GM13977 (cell line): ENCODE measurements at regions not wholly inside any gene's neighbourhood (a gene's known extent, or its start where the extent isn't known, plus 50 kb on each side); places are given as distances from the start of the nearest gene placed in this dataset.

Experiments
- DNase-seq: peaks from one replicate; pipeline ENCODE4 v3.0.0; 2012; ENCODE audit warnings: low spot score
- in situ Hi-C: fragments of 300-500 bp; cut with MboI; formaldehyde crosslinking; loops from one replicate; pipeline ENCODE4 v1.12.0; 2022; ENCODE audit warnings: low sequenced_read_pairs, low pct_unique_long_range_greater_than_20kb, mixed read lengths, inconsistent platforms; ENCODE audit not compliant: unreplicated experiment
- TF ChIP-seq, protein P1 (sequence below): IDR thresholded peaks from 2 replicates; pipeline ENCODE4 v1.5.1; 2012; ENCODE audit warnings: mild to moderate bottlenecking, control low read depth; ENCODE audit not compliant: insufficient read depth; ENCODE audit errors: extremely low read depth, missing control alignments

DNA sequence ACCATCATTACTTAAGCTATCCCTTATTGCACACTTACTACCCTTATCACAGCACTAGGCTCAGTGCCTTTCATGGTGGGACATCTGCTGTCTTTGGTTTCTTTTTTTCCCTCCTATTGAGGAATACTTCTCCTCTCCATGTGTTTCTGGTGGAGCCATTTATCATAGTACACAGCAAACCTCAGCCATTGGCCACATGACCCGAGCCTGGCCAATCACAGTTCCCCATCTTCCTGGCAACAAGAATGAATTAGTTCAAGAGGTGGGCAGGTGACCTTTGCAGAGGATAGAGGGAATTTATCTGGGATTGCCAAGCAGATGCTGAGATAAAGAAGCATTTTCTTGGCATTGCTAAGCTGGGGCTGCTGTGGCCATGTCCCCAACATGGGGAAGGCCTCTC is 101.1 kb upstream of the ZNF618 start:
- no peak for DNase-seq
- in situ Hi-C loops = no loop called here
- TF ChIP-seq, protein P1, sequence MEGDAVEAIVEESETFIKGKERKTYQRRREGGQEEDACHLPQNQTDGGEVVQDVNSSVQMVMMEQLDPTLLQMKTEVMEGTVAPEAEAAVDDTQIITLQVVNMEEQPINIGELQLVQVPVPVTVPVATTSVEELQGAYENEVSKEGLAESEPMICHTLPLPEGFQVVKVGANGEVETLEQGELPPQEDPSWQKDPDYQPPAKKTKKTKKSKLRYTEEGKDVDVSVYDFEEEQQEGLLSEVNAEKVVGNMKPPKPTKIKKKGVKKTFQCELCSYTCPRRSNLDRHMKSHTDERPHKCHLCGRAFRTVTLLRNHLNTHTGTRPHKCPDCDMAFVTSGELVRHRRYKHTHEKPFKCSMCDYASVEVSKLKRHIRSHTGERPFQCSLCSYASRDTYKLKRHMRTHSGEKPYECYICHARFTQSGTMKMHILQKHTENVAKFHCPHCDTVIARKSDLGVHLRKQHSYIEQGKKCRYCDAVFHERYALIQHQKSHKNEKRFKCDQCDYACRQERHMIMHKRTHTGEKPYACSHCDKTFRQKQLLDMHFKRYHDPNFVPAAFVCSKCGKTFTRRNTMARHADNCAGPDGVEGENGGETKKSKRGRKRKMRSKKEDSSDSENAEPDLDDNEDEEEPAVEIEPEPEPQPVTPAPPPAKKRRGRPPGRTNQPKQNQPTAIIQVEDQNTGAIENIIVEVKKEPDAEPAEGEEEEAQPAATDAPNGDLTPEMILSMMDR = no peak

DNA sequence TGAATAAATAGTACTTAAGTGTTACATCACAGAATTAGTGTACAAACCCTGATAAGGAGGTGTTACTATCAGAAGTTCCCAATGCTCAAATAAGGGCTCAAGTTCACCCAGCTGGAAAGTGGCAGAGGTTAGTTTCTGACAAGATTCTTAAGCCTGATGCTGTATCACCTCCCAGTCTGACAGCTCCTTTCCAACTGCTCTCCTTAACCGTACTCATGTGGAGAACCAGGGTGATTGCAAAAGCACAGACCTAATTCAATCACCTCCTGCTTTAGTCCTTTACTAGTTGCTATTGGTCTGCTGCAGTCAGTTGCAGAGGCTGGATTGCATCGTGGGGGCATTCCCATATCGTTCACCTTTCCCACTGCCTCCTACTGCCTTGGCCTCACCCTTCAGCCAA is 100.4 kb upstream of the ZNF618 start:
- DNase-seq = no peak
- in situ Hi-C loops = no loop called here
- TF ChIP-seq, protein P1 = no peak

DNA sequence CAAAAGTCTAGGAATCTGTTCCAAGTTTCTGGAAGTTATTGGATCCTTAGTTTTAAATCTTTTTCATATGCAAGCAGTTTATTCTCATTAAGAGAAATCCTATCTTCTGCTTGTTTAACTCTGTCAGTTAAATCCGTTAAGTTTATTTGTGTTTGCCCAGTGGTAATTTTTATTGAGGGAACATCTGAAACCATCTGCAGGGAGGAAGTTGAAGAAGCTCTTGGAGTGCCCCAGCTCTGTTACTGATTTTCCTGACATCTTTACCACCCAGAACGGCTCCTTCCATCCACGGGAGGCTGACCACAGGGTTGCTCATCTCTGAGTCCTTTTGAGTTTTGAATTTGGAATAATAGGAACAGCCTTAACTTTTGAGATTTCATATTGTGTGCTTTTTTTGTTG is 99.9 kb upstream of the ZNF618 start:
- in situ Hi-C loops = no loop called here

DNA sequence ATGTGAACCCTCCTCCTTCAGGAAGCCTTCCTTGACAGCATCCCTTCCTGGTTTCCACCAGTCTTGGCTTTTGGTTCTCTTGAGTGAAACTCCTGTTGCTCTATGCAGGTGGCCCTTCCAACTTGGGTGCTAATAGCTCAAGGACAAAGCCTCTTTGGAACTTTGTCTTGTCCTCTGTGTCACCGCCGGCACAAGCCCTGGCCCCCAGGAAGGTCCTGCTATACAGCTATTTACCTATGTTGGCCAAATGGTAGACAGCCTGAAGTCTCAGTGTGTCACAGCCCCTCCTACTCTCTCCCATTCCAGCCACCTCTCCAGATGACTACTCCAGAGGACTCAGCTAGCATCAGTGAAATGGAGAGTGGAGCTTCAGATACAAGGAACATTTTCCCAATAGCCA is 94.7 kb upstream of the ZNF618 start:
- TF ChIP-seq, protein P1 = no peak
- in situ Hi-C loops = no loop called here
- no peak for DNase-seq

More for the DNA sequence above, 99.9 kb upstream of the ZNF618 start:
- no peak for DNase-seq
- TF ChIP-seq, protein P1 = no peak

DNA sequence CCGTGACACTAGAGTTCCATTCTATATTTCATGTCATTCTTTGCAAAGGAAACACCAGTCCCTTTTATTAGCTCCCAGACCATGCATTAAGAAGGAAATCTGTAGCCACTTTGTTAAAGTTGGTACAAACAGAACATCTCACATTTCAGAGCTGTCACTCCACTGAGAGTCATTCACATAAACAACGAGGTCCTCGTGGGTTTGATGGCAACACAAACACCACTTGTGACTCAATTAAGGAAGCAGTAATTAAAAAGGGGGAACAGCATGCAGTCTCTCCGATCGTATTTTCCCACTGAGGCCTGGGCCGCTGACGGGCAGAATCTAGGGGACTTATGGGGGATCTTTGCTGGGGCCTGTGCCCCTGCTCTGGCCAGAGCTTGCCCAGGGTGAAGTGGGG is 94.2 kb upstream of the ZNF618 start:
- TF ChIP-seq, protein P1 = no peak

DNA sequence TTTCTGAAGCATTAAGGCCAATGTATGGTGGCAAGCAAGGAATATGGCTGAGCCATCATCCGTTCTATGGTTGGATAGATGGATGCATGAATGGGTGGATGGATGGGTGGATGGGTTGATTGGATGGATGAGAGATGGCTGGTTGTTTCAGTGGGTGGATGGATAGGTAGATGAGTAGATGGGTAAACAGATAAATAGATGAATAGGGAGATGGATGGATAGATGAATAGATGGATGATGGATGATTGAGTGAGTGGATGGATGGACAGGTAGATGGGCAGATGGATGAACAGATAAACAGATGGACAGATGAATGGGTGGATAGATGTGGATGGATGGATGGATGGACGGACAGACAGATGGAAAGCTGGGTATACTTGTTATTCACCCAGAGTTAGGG is 92.6 kb upstream of the ZNF618 start:
- TF ChIP-seq, protein P1 = no peak
- in situ Hi-C loops = no loop called here
- no peak for DNase-seq

More for the DNA sequence above, 94.2 kb upstream of the ZNF618 start:
- no peak for DNase-seq
- in situ Hi-C loops = no loop called here

DNA sequence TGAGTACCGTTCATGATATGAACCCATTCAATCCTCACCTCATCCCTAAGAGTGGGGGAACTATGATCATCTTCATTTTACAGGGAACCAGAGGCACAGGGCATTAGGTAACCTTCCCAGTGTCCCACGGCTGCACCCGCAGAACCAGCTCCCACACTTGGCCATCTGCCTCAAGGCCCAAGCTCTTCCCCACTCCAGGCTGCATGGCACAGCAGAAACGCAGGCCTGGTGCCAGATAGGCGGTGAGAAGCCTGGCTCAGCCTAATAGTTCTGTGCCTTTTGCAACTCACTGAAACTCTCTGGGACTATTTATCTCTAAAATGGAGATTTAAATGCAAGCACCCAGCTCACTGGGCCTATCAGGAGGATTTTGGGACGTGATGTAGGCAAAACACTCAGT is 90.8 kb upstream of the ZNF618 start:
- TF ChIP-seq, protein P1 = no peak
- no peak for DNase-seq
- in situ Hi-C loops = no loop called here
